Peyer's patch (tissue), 4 donors: ENCODE measurements at regions not wholly inside any gene's neighbourhood (a gene's known extent, or its start where the extent isn't known, plus 50 kb on each side); places are given as distances from the start of the nearest gene placed in this dataset.
A peak's percentile ranks its signal among the peaks of the same experiment; 100 is the strongest.

Source experiments
- DNase-seq, 3 donors: peaks; one replicate each; pipeline ENCODE4 v3.0.0-alpha.2; 2017 to 2019
- H3K27ac ChIP-seq, 4 donors: fragments of 200-600 bp; sonication (generic); one replicate each; pipeline ENCODE4 v1.5.1; 2016 to 2019
- H3K27me3 ChIP-seq, 2 donors: fragments of 200-600 bp; sonication (generic); one replicate each; pipeline ENCODE4 v1.5.1; 2019
- H3K36me3 ChIP-seq, 3 donors: fragments of 200-600 bp; sonication (generic); one replicate each; pipeline ENCODE4 v1.5.1; 2016 to 2019
- H3K4me1 ChIP-seq, 4 donors: fragments of 200-600 bp; sonication (generic); one replicate each; pipeline ENCODE4 v1.5.1; 2016 to 2019
- H3K4me3 ChIP-seq, 4 donors: fragments of 200-600 bp; sonication (generic); 1 replicate in 3 of 4; 2 replicates in 1 of 4; pipeline ENCODE4 v1.5.1; 2016 to 2019; ENCODE audit warnings: mild to moderate bottlenecking in 1 of 4
- H3K9me3 ChIP-seq, 4 donors: fragments of 200-600 bp; sonication (generic); one replicate each; pipeline ENCODE4 v1.5.1; 2016 to 2019; ENCODE audit warnings: mild to moderate bottlenecking in 1 of 4
- POLR2A ChIP-seq, 2 donors: fragments of 450-650 bp; IDR thresholded peaks; one replicate each; pipeline ENCODE4 v1.5.1; 2017; ENCODE audit warnings: antibody characterized with exemption in 2 of 2, mild to moderate bottlenecking in 2 of 2, moderate library complexity in 2 of 2
- TF ChIP-seq, protein P1 (sequence below), 6 experiments: fragments of 450-650 bp in 4 of 6; fragments of 200-600 bp in 2 of 6; sonication (generic) in 1 of 6; IDR thresholded peaks; one replicate each; pipeline ENCODE4 v1.5.1; 2017 to 2019; ENCODE audit warnings: antibody characterized with exemption in 6 of 6, mild to moderate bottlenecking in 3 of 6, moderate library complexity in 1 of 6

DNA sequence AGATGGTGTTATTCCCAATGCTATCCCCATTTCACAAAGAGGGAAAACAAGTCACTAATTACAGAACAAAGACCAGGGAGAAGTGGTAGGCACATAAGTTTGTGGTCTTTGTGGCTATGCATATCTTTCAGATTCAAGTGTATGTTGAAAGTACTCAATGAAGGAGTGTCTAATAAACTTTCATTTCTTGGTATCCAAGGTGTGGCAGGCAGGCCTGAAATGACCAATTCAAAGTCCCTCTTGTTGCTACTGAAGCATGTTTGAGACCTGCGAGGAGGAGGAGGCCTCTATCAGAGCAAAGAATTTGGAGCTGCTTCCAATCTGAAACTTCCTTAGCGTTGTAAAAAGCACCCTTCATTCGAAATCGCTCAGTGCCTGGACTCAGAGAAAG lies 60.9 kb upstream of the KLF7 start:
- Histone ChIP-seq H3K36me3 (no peaks in the 10 kb centered on the region), H3K9me3 (no peaks in the 10 kb centered on the region), H3K27ac (peak overlapping the region in 1 of 4 donors; percentile 57), H3K27me3 (no peaks in the 10 kb centered on the region), H3K4me3 (no peak overlapping the region), H3K4me1 (peaks cover 0 to 3% (median 0%) of the 10 kb centered on the region in 4 donors)
- no peak for TF ChIP-seq POLR2A (IDR thresholded peaks at IDR 0.05)
- TF ChIP-seq, protein P1, sequence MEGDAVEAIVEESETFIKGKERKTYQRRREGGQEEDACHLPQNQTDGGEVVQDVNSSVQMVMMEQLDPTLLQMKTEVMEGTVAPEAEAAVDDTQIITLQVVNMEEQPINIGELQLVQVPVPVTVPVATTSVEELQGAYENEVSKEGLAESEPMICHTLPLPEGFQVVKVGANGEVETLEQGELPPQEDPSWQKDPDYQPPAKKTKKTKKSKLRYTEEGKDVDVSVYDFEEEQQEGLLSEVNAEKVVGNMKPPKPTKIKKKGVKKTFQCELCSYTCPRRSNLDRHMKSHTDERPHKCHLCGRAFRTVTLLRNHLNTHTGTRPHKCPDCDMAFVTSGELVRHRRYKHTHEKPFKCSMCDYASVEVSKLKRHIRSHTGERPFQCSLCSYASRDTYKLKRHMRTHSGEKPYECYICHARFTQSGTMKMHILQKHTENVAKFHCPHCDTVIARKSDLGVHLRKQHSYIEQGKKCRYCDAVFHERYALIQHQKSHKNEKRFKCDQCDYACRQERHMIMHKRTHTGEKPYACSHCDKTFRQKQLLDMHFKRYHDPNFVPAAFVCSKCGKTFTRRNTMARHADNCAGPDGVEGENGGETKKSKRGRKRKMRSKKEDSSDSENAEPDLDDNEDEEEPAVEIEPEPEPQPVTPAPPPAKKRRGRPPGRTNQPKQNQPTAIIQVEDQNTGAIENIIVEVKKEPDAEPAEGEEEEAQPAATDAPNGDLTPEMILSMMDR (IDR thresholded peaks at IDR 0.05): no peak
- DNase-seq: no peak

DNA sequence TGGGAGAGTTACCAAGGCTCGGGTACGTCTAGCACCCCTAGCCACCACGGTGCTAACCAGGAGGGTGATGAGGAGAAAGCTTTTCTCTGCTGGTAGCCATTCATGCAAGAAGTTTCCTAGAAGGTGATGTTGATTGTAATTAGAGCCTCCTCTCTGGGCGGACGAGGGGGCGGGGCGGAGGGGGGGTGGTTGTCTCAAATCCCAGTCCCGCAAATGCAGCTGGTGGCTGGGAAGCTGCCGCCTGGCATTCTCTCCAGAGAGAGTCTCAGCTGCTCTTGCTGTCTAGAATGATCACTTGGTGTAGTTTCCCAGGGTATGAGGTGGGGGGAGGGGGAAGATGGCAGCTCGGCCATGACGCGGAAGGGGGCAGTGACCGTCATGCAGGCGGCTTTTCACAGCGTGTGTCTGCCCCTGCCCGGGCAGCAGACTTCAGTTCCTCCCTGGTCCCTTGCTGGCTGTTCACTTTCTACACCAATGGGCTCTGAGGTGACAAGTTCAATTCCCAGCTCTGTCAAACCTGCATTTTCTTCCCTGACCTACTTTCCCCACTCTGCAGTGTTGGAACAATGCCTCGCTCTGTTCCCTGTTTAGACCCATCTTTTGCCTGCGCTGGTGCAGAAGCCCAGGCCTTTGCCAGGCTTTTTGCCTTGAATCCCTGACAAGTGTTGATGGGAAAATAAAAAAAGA lies 61.5 kb upstream of the KLF7 start:
- Histone ChIP-seq H3K4me1 (peaks cover 0 to 3% (median 0%) of the 10 kb centered on the region in 4 donors), H3K4me3 (no peak overlapping the region), H3K27me3 (no peaks in the 10 kb centered on the region), H3K36me3 (no peaks in the 10 kb centered on the region), H3K9me3 (no peaks in the 10 kb centered on the region), H3K27ac (peak overlapping the region in 1 of 4 donors; percentile 57)
- no peak for DNase-seq
- TF ChIP-seq POLR2A (IDR thresholded peaks at IDR 0.05): no peak
- TF ChIP-seq, protein P1 (IDR thresholded peaks at IDR 0.05): no peak

GRCh38 chr2:207227749-207228145 lies 62.0 kb upstream of the KLF7 start:
- Histone ChIP-seq H3K36me3 (no peaks in the 10 kb centered on the region), H3K4me1 (peaks cover 0 to 3% (median 0%) of the 10 kb centered on the region in 4 donors), H3K27ac (peak overlapping the region in 1 of 4 donors; percentile 57), H3K9me3 (no peaks in the 10 kb centered on the region), H3K27me3 (no peaks in the 10 kb centered on the region), H3K4me3 (no peak overlapping the region)
- TF ChIP-seq, protein P1 (IDR thresholded peaks at IDR 0.05): no peak
- no peak for TF ChIP-seq POLR2A (IDR thresholded peaks at IDR 0.05)
- DNase-seq: no peak

DNA sequence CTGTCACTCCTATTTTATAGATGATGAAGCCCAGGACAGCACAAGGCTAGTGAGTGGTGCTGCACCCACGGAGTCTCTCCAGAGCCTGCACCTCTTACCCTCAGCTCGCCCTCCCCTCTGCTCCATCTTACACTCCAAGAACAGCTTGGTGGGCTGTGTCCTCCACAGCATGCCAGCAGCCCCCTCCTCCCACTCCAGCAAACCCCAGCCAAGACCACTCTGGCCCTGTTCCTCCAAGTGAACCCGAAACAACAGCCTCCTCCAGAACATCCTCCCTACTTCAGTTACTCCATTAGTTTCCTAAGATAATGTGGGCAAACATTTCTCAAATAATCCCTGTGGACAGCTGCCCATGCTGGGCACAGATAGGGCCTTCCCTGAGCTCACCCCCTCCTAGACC lies 62.7 kb upstream of the KLF7 start:
- Histone ChIP-seq H3K27ac (no peak overlapping the region), H3K36me3 (no peaks in the 10 kb centered on the region), H3K4me3 (no peak overlapping the region), H3K27me3 (no peaks in the 10 kb centered on the region), H3K9me3 (no peaks in the 10 kb centered on the region), H3K4me1 (peaks cover 0 to 3% (median 0%) of the 10 kb centered on the region in 4 donors)
- no peak for TF ChIP-seq POLR2A (IDR thresholded peaks at IDR 0.05)
- TF ChIP-seq, protein P1 (IDR thresholded peaks at IDR 0.05): no peak
- DNase-seq: no peak

- Histone ChIP-seq H3K27ac (no peak overlapping the region), H3K36me3 (no peaks in the 10 kb centered on the region), H3K4me1 (peaks cover 0 to 3% (median 0%) of the 10 kb centered on the region in 4 donors), H3K4me3 (no peak overlapping the region), H3K9me3 (no peaks in the 10 kb centered on the region), H3K27me3 (no peaks in the 10 kb centered on the region)
- no peak for DNase-seq
- TF ChIP-seq, protein P1 (IDR thresholded peaks at IDR 0.05): no peak
- no peak for TF ChIP-seq POLR2A (IDR thresholded peaks at IDR 0.05)
Measured at GRCh38 chr2:207229161-207229560, 63.4 kb upstream of the KLF7 start.
